PFSK-1 (cell line): ENCODE measurements at regions not wholly inside any gene's neighbourhood (a gene's known extent, or its start where the extent isn't known, plus 50 kb on each side); places are given as distances from the start of the nearest gene placed in this dataset.

Experiments
- FOXP2 ChIP-seq: optimal IDR thresholded peaks from 2 replicates; pipeline ENCODE3; 2011; ENCODE audit warnings: borderline replicate concordance, control low read depth, inconsistent platforms; ENCODE audit not compliant: insufficient read depth; ENCODE audit errors: extremely low read length, extremely low read depth
- POLR2AphosphoS5 ChIP-seq: IDR thresholded peaks from 2 replicates; pipeline ENCODE4 v1.6.1; 2012; ENCODE audit warnings: low read depth, mild to moderate bottlenecking, control low read depth, low read length, moderate library complexity
- SIN3A ChIP-seq: IDR thresholded peaks from 2 replicates; pipeline ENCODE4 v1.6.1; 2012; ENCODE audit warnings: mild to moderate bottlenecking, low read length, moderate library complexity, borderline replicate concordance; ENCODE audit not compliant: insufficient read depth
- TAF1 ChIP-seq: IDR thresholded peaks from 2 replicates; pipeline ENCODE4 v1.6.1; 2012; ENCODE audit warnings: low read length, control low read depth, borderline replicate concordance; ENCODE audit not compliant: insufficient read depth
- TF ChIP-seq, protein P1 (sequence below), 2 experiments: IDR thresholded peaks; 2 replicates each; pipeline versions ENCODE4 v1.6.1 to v1.8.0; 2011 to 2012; ENCODE audit warnings: low read depth in 2 of 2, low read length in 2 of 2, control low read depth in 1 of 2, inconsistent platforms in 1 of 2, mild to moderate bottlenecking in 1 of 2, moderate library complexity in 1 of 2; ENCODE audit not compliant: insufficient read depth in 1 of 2

DNA sequence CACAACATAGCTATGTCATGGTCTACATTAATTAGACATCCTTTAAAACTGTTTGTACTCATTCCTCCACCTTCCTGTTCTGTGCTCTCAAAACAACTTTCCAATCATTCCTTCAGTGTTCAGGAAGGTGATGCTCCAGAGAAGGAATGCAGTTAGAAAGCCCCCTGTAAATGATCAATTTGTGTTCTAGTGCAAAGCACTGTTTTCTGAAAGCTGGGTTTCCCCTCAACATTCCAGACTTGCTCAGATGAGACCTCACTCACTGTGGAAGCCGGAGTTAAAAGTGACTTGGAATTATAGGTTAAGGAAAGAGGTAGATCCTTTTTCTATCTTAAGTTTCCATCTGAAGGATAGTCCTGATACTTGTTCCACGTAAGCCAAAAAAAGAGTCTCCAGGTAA is 95.9 kb downstream of the BMP2 start:
- TF ChIP-seq POLR2AphosphoS5 (no peak), SIN3A (no peak), FOXP2 (no peak), TAF1 (no peak)
- TF ChIP-seq, protein P1, sequence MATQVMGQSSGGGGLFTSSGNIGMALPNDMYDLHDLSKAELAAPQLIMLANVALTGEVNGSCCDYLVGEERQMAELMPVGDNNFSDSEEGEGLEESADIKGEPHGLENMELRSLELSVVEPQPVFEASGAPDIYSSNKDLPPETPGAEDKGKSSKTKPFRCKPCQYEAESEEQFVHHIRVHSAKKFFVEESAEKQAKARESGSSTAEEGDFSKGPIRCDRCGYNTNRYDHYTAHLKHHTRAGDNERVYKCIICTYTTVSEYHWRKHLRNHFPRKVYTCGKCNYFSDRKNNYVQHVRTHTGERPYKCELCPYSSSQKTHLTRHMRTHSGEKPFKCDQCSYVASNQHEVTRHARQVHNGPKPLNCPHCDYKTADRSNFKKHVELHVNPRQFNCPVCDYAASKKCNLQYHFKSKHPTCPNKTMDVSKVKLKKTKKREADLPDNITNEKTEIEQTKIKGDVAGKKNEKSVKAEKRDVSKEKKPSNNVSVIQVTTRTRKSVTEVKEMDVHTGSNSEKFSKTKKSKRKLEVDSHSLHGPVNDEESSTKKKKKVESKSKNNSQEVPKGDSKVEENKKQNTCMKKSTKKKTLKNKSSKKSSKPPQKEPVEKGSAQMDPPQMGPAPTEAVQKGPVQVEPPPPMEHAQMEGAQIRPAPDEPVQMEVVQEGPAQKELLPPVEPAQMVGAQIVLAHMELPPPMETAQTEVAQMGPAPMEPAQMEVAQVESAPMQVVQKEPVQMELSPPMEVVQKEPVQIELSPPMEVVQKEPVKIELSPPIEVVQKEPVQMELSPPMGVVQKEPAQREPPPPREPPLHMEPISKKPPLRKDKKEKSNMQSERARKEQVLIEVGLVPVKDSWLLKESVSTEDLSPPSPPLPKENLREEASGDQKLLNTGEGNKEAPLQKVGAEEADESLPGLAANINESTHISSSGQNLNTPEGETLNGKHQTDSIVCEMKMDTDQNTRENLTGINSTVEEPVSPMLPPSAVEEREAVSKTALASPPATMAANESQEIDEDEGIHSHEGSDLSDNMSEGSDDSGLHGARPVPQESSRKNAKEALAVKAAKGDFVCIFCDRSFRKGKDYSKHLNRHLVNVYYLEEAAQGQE (IDR thresholded peaks at IDR 0.05; ENCODE audit: insufficient read depth in 1 of 2, low read depth in 2 of 2, low read length in 2 of 2), result no peak

DNA sequence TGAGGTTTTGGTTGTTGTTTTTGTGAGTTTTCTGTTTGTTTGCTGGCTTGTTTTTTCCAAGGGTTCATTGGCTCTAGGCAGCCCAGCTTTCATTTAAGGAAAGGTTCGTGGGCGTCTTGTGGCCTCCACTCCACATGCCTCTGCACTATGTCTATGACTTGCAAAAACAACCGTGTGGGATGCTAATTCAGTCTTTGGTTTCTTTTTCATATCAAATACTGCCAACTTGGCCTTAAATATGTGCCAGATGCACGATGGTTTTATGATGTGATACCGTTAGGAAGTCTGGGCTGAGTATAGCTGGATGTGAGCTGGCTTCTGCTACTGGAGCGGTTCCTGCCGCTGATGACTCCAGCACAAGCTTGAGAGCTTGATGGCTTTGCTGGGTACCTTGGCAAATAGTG is 96.3 kb downstream of the BMP2 start:
- TF ChIP-seq, protein P1 (IDR thresholded peaks at IDR 0.05; ENCODE audit: insufficient read depth in 1 of 2, low read depth in 2 of 2, low read length in 2 of 2), result no peak
- TF ChIP-seq SIN3A (no peak), FOXP2 (no peak), TAF1 (no peak), POLR2AphosphoS5 (no peak)

DNA sequence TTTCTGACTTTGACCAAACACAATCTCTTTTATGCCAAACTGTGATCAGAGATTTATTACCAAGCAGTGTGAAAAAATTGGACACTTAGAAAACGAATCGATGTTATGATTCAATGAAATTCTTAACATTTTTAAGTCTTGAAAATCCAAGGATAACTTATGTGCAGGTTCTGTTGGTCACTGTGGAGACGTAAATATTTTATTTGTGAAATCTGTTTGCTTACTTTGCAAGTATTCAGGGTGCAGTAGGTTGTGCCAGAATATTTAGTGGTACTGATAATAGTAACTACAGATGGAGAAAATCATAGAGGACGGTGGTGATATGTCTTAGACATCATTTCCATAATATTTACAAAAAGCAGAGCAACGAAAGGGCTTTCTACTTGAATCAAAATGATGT is 97.3 kb downstream of the BMP2 start:
- no peak for TF ChIP-seq SIN3A
- TF ChIP-seq POLR2AphosphoS5, result no peak
- TF ChIP-seq, protein P1 (IDR thresholded peaks at IDR 0.05; ENCODE audit: insufficient read depth in 1 of 2, low read depth in 2 of 2, low read length in 2 of 2), result no peak
- no peak for TF ChIP-seq FOXP2
- no peak for TF ChIP-seq TAF1

- TF ChIP-seq, protein P1 (IDR thresholded peaks at IDR 0.05; ENCODE audit: insufficient read depth in 1 of 2, low read depth in 2 of 2, low read length in 2 of 2), result no peak
- TF ChIP-seq SIN3A, result no peak
- no peak for TF ChIP-seq POLR2AphosphoS5
- no peak for TF ChIP-seq FOXP2
- no peak for TF ChIP-seq TAF1
Observed at GRCh38 chr20:6866741-6867140, 99.3 kb downstream of the BMP2 start.

DNA sequence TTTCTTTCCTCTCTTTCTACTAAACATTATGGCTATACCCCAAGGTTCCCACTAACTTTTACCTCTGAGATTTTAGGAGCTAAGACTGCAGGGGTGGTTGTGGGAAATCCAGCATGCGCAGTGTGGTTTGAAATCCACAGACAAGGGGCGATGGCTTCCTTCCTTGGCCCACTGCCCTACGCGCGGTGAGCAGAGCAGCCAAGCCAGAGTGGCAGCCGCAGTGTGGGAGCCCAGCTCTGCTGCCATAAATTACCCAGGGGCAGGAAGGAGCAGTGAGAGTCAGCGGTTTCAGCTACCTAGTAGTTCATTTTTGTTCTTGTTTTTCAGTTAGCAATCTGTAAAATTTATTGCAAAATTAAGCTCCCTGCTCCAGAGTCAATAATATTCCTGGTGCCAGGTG is 101.4 kb downstream of the BMP2 start:
- TF ChIP-seq POLR2AphosphoS5, result no peak
- TF ChIP-seq SIN3A, result no peak
